ENCODE measurements at regions not wholly inside any gene's neighbourhood (a gene's known extent, or its start where the extent isn't known, plus 50 kb on each side); places are given as distances from the start of the nearest gene placed in this dataset.
A peak's percentile ranks its signal among the peaks of the same experiment; 100 is the strongest.
"Not testable (repeated sequence)": the region's sequence is repeated elsewhere in the genome, so short reads cannot be mapped to it uniquely, and the experiment has no call there.

DNA sequence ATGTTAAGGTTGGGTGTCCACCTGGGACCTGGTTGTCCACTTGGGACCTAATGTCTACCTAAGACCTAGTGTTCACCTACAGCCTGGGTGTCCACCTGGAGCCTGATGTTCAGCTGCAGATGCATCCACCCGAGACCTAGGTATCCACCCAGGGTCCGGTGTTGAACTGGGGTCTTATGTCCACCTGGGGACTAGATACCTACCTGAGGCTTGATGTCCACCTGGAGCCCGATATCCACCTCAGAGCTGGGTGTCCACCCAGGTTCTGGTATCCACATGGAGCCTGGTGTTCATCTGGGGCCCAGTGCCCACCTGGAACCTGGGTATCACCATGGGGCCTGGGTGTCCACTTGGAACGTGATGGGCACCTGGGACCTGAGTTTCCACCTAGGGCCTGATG is 389.2 kb downstream of the ZNF716 start:
- H3K4me1 Mint-ChIP-seq; H3K27me3 Mint-ChIP-seq (ENCODE audit: low read depth in 3 of 3); DNase-seq; H3K36me3 Mint-ChIP-seq; H3K4me3 Mint-ChIP-seq; H3K9me3 Mint-ChIP-seq; H3K27ac Mint-ChIP-seq: not testable (repeated sequence)

DNA sequence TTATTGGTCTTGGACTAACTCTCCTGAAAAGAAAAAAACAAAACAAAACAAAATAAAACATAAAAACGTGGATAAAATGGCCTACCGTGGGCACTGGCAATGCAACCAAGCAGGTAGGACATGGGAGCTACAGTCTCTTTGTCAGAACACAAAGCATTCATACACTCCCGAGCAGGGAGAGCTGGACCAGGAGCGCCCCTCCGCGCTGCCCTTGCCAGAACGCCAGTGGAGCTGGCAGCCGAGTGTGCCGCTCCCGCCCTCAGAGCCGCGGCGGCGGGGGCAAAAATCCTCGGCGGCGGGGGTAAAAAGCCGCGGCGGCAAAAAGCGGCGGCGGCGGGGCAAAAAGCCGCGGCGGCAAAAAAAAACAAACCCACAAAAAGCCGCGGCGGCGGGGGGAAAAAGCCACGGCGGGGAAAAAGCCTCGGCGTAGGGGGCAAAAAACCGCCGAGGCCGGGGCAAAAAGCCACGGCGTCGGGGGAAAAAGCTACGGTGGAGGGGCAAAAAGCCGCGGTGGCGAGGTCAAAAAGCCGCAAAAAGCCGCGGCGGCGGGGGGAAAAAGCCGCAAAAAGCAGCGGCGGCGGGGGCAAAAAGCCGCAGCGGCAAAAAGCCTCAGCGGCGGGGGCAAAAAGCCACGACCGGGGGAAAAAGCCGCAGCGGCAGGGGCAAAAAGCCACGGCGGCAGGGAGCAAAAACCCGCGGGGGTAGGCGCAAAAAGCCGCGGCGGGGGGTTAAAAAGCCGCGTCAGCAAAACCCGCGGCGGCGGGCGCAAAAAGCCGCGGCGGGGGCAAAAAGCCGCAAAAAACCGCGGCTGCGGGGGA is 418.1 kb downstream of the ZNF716 start:
- H3K27me3 Mint-ChIP-seq (ENCODE audit: low read depth in 3 of 3): peaks cover 2 to 16% (median 2%) of the 10 kb centered on the region in 3 donors
- H3K36me3 Mint-ChIP-seq: peaks cover 0 to 11% (median 0%) of the 10 kb centered on the region in 3 donors
- H3K9me3 Mint-ChIP-seq: peaks cover 27 to 61% (median 45%) of the 10 kb centered on the region in 6 donors
- no peaks in the 10 kb centered on the region for H3K4me1 Mint-ChIP-seq
- DNase-seq: no peak
- H3K4me3 Mint-ChIP-seq: peak overlapping the region in 1 of 5 donors; percentile 28
- H3K27ac Mint-ChIP-seq: no peak overlapping the region

DNA sequence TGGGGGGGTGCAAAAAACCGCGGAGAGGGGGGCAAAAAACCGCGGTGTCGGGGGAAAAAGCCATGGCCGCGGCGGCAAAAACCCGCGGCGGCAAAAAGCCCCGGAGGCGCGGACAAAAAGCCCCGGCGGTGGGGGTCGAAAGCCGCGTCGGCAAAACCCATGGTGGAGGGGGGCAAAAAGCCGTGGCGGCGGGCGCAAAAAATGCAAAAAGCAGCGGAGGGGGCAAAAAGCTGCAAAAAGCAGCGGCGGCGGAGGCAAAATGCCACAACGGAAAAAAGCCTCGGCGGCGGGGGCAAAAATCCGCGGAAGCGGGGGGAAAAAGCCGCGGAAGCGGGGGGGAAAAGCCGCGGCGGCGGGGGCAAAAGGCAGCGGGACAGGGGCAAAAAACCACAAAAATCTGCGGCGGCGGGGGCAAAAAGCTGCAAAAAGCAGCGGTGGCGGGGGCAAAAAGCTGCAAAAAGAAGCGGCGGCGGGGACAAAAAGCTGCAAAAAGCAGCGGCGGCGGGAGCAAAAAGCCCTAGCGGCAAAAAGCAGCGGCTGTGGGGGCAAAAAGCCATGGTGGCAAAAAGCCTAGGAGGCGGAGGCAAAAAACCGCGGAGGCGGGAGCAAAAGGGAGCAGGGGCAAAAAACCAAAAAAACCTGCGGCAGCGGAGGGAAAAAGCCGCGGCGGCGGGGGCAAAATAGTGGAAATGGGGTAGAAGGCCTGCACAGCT is 418.9 kb downstream of the ZNF716 start:
- H3K27me3 Mint-ChIP-seq (ENCODE audit: low read depth in 3 of 3): peaks cover 2 to 16% (median 2%) of the 10 kb centered on the region in 3 donors
- H3K36me3 Mint-ChIP-seq: peaks cover 0 to 11% (median 0%) of the 10 kb centered on the region in 3 donors
- no peak overlapping the region for H3K27ac Mint-ChIP-seq
- H3K4me3 Mint-ChIP-seq: no peak overlapping the region
- H3K9me3 Mint-ChIP-seq: peaks cover 27 to 57% (median 46%) of the 10 kb centered on the region in 6 donors
- no peaks in the 10 kb centered on the region for H3K4me1 Mint-ChIP-seq
- DNase-seq: no peak
